Upper lobe of right lung (tissue), 1 donor: ENCODE measurements at regions not wholly inside any gene's neighbourhood (a gene's known extent, or its start where the extent isn't known, plus 50 kb on each side); places are given as distances from the start of the nearest gene placed in this dataset.

Experiments
- ATAC-seq: fragments of 200-7000 bp; cut with Tn5 transposase; one replicate; pipeline ENCODE4 v1.9.1; 2020; ENCODE audit warnings: mild to moderate bottlenecking, moderate library complexity
- DNase-seq: peaks from one replicate; pipeline ENCODE4 v3.0.0-alpha.2; 2020
- H3K27ac ChIP-seq: fragments of 200-600 bp; one replicate; pipeline ENCODE4 v1.8.0; 2022
- H3K27me3 ChIP-seq: fragments of 200-600 bp; one replicate; pipeline ENCODE4 v1.8.0; 2022; ENCODE audit warnings: mild to moderate bottlenecking
- H3K36me3 ChIP-seq: fragments of 200-600 bp; one replicate; pipeline ENCODE4 v1.8.0; 2022
- H3K4me1 ChIP-seq: fragments of 200-600 bp; one replicate; pipeline ENCODE4 v1.8.0; 2022
- H3K4me3 ChIP-seq: fragments of 200-600 bp; one replicate; pipeline ENCODE4 v1.8.0; 2022; ENCODE audit warnings: mild to moderate bottlenecking
- H3K9me3 ChIP-seq: fragments of 200-600 bp; one replicate; pipeline ENCODE4 v1.8.0; 2022
- CTCF ChIP-seq: fragments of 200-600 bp; IDR thresholded peaks from one replicate; pipeline ENCODE4 v1.8.0; 2022; ENCODE audit warnings: antibody characterized with exemption
- intact Hi-C: fragments of 100-400 bp; cut with DNase I; formaldehyde crosslinking; loops from one replicate; pipeline ENCODE4 v1.11.0; 2022
- donor health status: DM: no; HTN: yes; CAD: no; lungs with severe emphysema.

- intact Hi-C loops, result no loop called here
- no peaks in the 10 kb centered on the region for H3K4me1 ChIP-seq
- H3K27me3 ChIP-seq, result no peaks in the 10 kb centered on the region
- no peak overlapping the region for H3K27ac ChIP-seq
- TF ChIP-seq CTCF, result no peak
- DNase-seq, result no peak
- no peak overlapping the region for H3K4me3 ChIP-seq
- ATAC-seq, result no peak
- no peaks in the 10 kb centered on the region for H3K9me3 ChIP-seq
- no peaks in the 10 kb centered on the region for H3K36me3 ChIP-seq
These were observed 1835.5 kb upstream of the LRRTM1 start for GRCh38 chr2:82139979-82140611.

DNA sequence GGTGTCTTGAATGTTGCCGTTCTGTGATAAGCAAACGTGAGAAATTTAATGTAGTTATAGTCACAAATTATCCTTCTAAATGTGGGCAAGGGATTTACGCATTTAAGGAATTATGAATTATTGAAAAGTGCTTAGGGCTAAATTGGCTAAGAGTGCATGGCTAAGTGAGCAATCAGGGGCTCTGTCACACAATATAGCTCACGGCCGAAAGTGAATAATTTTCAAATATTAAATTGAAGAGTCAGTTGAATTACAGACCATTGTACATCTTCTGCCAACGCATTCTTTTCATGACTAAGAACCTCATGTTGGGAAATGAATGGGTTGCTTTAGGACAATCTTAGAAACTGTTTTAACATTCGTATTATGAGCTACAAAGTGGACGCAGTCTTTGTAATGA is 1832.9 kb upstream of the LRRTM1 start:
- ATAC-seq (no peak), DNase-seq (no peak)
- no peaks in the 10 kb centered on the region for H3K27me3 ChIP-seq
- H3K27ac ChIP-seq, result no peak overlapping the region
- no peaks in the 10 kb centered on the region for H3K4me1 ChIP-seq
- intact Hi-C loops, result no loop called here
- H3K36me3 ChIP-seq, result no peaks in the 10 kb centered on the region
- H3K4me3 ChIP-seq, result no peak overlapping the region
- no peak for TF ChIP-seq CTCF
- no peaks in the 10 kb centered on the region for H3K9me3 ChIP-seq

DNA sequence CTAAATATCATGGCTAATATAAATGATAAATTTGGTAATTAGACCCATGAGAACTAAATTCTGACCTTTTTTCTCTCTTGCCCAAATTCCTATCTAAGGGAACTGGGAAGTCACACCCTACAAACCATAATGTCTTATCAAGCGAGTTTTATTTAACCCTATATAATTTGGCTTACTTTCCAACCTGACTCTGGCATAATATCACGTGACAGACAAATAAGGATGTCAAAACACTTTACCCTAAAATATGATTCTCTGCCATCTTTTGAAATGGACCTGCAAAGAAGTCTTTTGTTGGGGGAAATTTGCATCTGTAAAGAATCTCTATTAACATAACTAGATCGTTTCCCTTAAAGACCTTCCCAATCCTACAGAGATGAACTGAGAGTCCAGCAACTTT is 1823.5 kb upstream of the LRRTM1 start:
- intact Hi-C loops, result no loop called here

GRCh38 chr2:82124629-82125028 is 1820.1 kb upstream of the LRRTM1 start:
- intact Hi-C loops, result no loop called here
- Histone ChIP-seq H3K27ac (no peak overlapping the region), H3K4me1 (no peaks in the 10 kb centered on the region), H3K36me3 (no peaks in the 10 kb centered on the region), H3K27me3 (no peaks in the 10 kb centered on the region), H3K9me3 (no peaks in the 10 kb centered on the region), H3K4me3 (no peak overlapping the region)
- no peak for TF ChIP-seq CTCF
- DNase-seq, result no peak
- no peak for ATAC-seq

More for the DNA sequence above, 1823.5 kb upstream of the LRRTM1 start:
- H3K4me3 ChIP-seq, result no peak overlapping the region
- ATAC-seq (no peak), DNase-seq (no peak)
- H3K27ac ChIP-seq, result no peak overlapping the region
- no peaks in the 10 kb centered on the region for H3K27me3 ChIP-seq
- H3K36me3 ChIP-seq, result no peaks in the 10 kb centered on the region
- no peak for TF ChIP-seq CTCF
- H3K9me3 ChIP-seq, result no peaks in the 10 kb centered on the region
- H3K4me1 ChIP-seq, result no peaks in the 10 kb centered on the region

DNA sequence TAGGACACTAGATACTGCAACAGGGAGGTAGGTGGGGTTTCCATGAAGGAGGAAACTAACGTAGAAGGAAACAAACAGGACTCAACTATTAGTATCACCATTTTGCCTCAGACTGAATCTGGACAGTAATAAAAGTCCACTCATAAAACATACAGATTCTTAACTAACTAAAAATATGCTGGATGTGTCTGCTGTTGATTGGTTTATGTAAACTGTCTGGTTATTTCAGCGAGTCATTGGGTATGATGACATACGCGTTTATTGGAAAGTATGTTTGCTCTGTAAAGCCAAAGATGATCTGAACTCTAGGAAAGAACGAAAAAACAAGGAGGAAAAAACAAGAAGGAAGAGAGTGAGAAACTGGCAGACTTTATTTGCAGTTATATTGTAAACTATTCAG is 1816.1 kb upstream of the LRRTM1 start:
- Histone ChIP-seq H3K27me3 (no peaks in the 10 kb centered on the region), H3K9me3 (no peaks in the 10 kb centered on the region), H3K36me3 (no peaks in the 10 kb centered on the region), H3K4me1 (no peaks in the 10 kb centered on the region), H3K27ac (no peak overlapping the region), H3K4me3 (no peak overlapping the region)
- ATAC-seq, result no peak
- no peak for TF ChIP-seq CTCF
- DNase-seq, result no peak
- intact Hi-C loops, result no loop called here

- H3K27me3 ChIP-seq, result no peaks in the 10 kb centered on the region
- no peak overlapping the region for H3K27ac ChIP-seq
- ATAC-seq, result no peak
These were observed 1815.6 kb upstream of the LRRTM1 start for GRCh38 chr2:82120115-82120514.

More at GRCh38 chr2:82120115-82120514, 1815.6 kb upstream of the LRRTM1 start:
- Histone ChIP-seq H3K4me1 (no peaks in the 10 kb centered on the region), H3K36me3 (no peaks in the 10 kb centered on the region), H3K4me3 (no peak overlapping the region), H3K9me3 (no peaks in the 10 kb centered on the region)
- TF ChIP-seq CTCF, result no peak
- DNase-seq, result no peak
- intact Hi-C loops, result no loop called here
